HL-60 (cell line): ENCODE measurements at regions not wholly inside any gene's neighbourhood (a gene's known extent, or its start where the extent isn't known, plus 50 kb on each side); places are given as distances from the start of the nearest gene placed in this dataset.

Experiments
- DNase-seq, 2 experiments: peaks; one replicate each; pipeline ENCODE4 v3.0.0-alpha.2; 2010 to 2020; ENCODE audit warnings: low read depth in 1 of 2, low spot score in 1 of 2
- H3K27ac ChIP-seq: fragments of 250-450 bp; sonication (Bioruptor Pico); replicated peaks from 2 replicates; pipeline ENCODE4 v1.5.1; 2020; ENCODE audit warnings: mild to moderate bottlenecking, moderate library complexity
- H3K27me3 ChIP-seq: fragments of 250-450 bp; sonication (Bioruptor Pico); 2 replicates; pipeline ENCODE4 v1.5.1; 2021; ENCODE audit warnings: mild to moderate bottlenecking, moderate library complexity; ENCODE audit not compliant: insufficient read depth, poor library complexity, severe bottlenecking
- H3K4me3 ChIP-seq: replicated peaks from 2 replicates; pipeline ENCODE4 v1.5.1; 2011; ENCODE audit warnings: mild to moderate bottlenecking, control low read depth, low read length; ENCODE audit not compliant: insufficient read depth
- GABPA ChIP-seq: IDR thresholded peaks from 2 replicates; pipeline ENCODE4 v1.6.1; 2012; ENCODE audit warnings: low read depth
- POLR2AphosphoS5 ChIP-seq: IDR thresholded peaks from 2 replicates; pipeline ENCODE4 v1.6.1; 2012; ENCODE audit warnings: low read depth
- SPI1 ChIP-seq: IDR thresholded peaks from 2 replicates; pipeline ENCODE4 v1.6.1; 2012; ENCODE audit warnings: low read depth, mild to moderate bottlenecking, borderline replicate concordance
- TF ChIP-seq, protein P1 (sequence below): IDR thresholded peaks from one replicate; pipeline ENCODE4 v1.5.1; 2011; ENCODE audit warnings: low read length, control low read depth, inconsistent platforms; ENCODE audit not compliant: insufficient read depth
- TF ChIP-seq, protein P2 (sequence below): IDR thresholded peaks from 2 replicates; pipeline ENCODE4 v1.6.1; 2012; ENCODE audit warnings: low read depth; ENCODE audit not compliant: insufficient replicate concordance

DNA sequence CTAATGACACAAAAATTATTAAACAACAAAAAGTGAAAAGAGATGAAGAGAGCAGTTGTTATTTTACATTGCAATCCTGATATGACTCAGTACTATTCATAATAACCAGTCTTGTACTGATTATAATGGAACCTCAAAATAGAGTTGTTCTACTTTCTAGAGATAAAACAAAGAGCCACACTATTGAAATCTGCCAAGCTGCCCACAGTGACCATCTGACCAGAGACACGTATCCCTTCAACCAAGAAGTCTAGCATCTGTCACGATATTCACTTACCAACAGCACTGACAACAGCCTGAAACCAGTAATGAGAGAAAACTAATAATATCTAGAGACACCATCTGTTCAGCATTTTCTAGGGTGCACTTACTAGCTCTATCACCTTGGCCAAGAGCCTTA lies 466.7 kb downstream of the NKX6-1 start:
- TF ChIP-seq, protein P1, sequence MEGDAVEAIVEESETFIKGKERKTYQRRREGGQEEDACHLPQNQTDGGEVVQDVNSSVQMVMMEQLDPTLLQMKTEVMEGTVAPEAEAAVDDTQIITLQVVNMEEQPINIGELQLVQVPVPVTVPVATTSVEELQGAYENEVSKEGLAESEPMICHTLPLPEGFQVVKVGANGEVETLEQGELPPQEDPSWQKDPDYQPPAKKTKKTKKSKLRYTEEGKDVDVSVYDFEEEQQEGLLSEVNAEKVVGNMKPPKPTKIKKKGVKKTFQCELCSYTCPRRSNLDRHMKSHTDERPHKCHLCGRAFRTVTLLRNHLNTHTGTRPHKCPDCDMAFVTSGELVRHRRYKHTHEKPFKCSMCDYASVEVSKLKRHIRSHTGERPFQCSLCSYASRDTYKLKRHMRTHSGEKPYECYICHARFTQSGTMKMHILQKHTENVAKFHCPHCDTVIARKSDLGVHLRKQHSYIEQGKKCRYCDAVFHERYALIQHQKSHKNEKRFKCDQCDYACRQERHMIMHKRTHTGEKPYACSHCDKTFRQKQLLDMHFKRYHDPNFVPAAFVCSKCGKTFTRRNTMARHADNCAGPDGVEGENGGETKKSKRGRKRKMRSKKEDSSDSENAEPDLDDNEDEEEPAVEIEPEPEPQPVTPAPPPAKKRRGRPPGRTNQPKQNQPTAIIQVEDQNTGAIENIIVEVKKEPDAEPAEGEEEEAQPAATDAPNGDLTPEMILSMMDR, result no peak
- TF ChIP-seq POLR2AphosphoS5 (no peak), SPI1 (no peak), GABPA (no peak)
- TF ChIP-seq, protein P2, sequence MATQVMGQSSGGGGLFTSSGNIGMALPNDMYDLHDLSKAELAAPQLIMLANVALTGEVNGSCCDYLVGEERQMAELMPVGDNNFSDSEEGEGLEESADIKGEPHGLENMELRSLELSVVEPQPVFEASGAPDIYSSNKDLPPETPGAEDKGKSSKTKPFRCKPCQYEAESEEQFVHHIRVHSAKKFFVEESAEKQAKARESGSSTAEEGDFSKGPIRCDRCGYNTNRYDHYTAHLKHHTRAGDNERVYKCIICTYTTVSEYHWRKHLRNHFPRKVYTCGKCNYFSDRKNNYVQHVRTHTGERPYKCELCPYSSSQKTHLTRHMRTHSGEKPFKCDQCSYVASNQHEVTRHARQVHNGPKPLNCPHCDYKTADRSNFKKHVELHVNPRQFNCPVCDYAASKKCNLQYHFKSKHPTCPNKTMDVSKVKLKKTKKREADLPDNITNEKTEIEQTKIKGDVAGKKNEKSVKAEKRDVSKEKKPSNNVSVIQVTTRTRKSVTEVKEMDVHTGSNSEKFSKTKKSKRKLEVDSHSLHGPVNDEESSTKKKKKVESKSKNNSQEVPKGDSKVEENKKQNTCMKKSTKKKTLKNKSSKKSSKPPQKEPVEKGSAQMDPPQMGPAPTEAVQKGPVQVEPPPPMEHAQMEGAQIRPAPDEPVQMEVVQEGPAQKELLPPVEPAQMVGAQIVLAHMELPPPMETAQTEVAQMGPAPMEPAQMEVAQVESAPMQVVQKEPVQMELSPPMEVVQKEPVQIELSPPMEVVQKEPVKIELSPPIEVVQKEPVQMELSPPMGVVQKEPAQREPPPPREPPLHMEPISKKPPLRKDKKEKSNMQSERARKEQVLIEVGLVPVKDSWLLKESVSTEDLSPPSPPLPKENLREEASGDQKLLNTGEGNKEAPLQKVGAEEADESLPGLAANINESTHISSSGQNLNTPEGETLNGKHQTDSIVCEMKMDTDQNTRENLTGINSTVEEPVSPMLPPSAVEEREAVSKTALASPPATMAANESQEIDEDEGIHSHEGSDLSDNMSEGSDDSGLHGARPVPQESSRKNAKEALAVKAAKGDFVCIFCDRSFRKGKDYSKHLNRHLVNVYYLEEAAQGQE, result no peak
- DNase-seq, result no peak
- H3K27ac ChIP-seq, result no peak overlapping the region
- H3K4me3 ChIP-seq, result no peak overlapping the region
- no peaks in the 10 kb centered on the region for H3K27me3 ChIP-seq

DNA sequence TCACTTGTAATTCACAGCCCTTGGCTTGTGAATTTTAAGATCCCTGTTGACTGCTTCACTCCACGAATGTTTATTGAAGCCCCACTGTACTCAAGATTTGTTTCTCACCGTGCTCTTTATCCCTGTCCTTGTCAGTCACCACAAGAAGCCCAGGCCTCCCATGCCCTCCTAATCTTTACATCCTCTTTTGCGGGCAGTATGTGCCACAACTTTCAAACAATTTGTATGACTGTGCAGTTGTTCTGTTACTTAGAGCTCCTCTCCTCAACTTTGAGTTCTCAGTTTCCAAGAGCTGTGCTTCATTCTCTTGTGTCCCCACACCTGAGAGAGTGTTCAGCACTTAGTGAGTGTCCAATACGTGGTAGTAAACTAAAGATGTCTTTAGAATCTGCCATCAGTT lies 467.7 kb downstream of the NKX6-1 start:
- TF ChIP-seq, protein P2, result no peak
- TF ChIP-seq GABPA (no peak), SPI1 (no peak), POLR2AphosphoS5 (no peak)
- TF ChIP-seq, protein P1, result no peak
- Histone ChIP-seq H3K4me3 (no peak overlapping the region), H3K27ac (no peak overlapping the region), H3K27me3 (no peaks in the 10 kb centered on the region)
- peak in 1 of 2 experiments; percentile 16 for DNase-seq

DNA sequence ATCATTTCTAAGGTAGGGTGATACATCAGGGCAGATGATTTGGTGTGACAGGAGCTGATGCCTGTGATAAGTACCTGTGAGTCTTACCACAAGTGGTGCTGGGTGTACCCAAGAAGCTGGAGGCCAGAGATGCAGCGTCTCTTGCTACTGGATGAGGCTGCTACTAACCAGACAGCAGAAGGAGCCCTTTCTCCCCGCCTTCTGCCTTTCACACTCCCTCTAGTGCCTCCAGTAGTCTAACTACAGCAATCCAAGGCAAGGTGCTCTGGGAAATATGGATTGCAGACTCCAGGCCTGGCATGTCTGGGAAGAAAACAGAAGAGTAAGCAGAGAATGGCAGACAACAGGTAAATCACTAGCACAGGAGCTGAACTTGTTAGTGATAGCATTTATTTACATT lies 470.8 kb downstream of the NKX6-1 start:
- no peak overlapping the region for H3K4me3 ChIP-seq
- DNase-seq, result no peak
- no peak overlapping the region for H3K27ac ChIP-seq
- no peak for TF ChIP-seq SPI1
- TF ChIP-seq, protein P1, result no peak
- TF ChIP-seq, protein P2, result no peak
- no peak for TF ChIP-seq GABPA
- no peak for TF ChIP-seq POLR2AphosphoS5
- no peaks in the 10 kb centered on the region for H3K27me3 ChIP-seq
